ENCODE measurements at regions not wholly inside any gene's neighbourhood (a gene's known extent, or its start where the extent isn't known, plus 50 kb on each side); places are given as distances from the start of the nearest gene placed in this dataset.
"Not testable (repeated sequence)": the region's sequence is repeated elsewhere in the genome, so short reads cannot be mapped to it uniquely, and the experiment has no call there.

GRCh38 chr3:152213203-152213602 is 55.5 kb upstream of the MBNL1 start:
- DNase-seq (ENCODE audit: low read depth in 4 of 4, low spot score in 1 of 4) = no peak

- no peak for DNase-seq (ENCODE audit: low read depth in 4 of 4, low spot score in 1 of 4)
Observed at GRCh38 chr3:152213938-152214337, 54.8 kb upstream of the MBNL1 start.

GRCh38 chr3:152216960-152217865 is 51.5 kb upstream of the MBNL1 start:
- DNase-seq (ENCODE audit: low read depth in 4 of 4, low spot score in 1 of 4) = not testable (repeated sequence)

DNA sequence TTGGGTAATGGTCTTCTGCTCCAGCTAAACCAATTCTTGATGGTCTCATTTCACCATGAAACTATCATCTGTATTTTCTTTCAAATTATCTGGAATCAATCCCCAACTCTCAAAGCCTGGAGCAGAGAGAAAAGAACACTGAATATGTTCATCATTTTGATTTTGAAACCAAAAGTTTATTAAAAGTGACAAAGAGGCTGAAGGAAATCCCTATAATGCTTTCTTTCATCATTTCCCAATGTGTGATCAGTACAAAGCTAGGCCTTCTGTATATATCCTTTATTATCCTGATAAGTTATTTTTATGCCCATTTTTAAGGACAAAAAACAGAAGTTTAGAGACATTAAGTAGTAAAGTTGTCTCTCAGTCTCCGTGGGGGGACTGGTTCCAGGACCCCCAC is 50.1 kb upstream of the MBNL1 start:
- no peak for DNase-seq (ENCODE audit: low read depth in 4 of 4, low spot score in 1 of 4)
